ENCODE measurements at regions not wholly inside any gene's neighbourhood (a gene's known extent, or its start where the extent isn't known, plus 50 kb on each side); places are given as distances from the start of the nearest gene placed in this dataset.

DNA sequence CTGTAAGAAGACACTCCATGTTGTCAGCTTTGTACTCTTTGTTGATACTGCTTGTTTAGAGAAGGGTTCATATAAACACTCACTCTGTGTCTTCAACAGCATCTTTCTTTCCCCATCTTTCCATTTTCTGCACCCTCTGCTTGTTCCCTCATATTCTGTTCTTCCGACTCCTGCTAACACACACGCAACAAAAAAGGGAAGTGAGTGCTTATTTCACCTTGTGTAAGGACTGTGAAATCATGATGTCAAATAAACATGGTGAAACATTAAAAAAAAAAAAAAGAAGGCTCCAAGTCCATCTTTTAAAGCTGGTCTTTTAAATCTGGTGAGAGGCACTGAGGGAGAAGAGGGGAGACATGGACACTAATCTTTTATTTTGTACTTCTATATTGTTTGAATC is 145.4 kb downstream of the RPAP3 start:
- Histone ChIP-seq H3K4me1 (ENCODE audit: control insufficient read depth, insufficient read depth, low read length) (no peaks in the 10 kb centered on the region), H3K36me3 (ENCODE audit: control insufficient read depth, insufficient read depth, low read length) (no peaks in the 10 kb centered on the region), H3K27me3 (ENCODE audit: control insufficient read depth, insufficient read depth, low read length) (no peaks in the 10 kb centered on the region), H3K27ac (ENCODE audit: low read length) (no peak overlapping the region), H3K4me3 (ENCODE audit: low read length) (no peak overlapping the region), H3K9me3 (ENCODE audit: control insufficient read depth, insufficient read depth, low read length) (no peaks in the 10 kb centered on the region)
- WGBS (ENCODE audit: insufficient coverage, insufficient read length) = no CpG with 5 or more reads among the region's 2 CpGs
- no peak for DNase-seq (ENCODE audit: low read depth, low spot score)

DNA sequence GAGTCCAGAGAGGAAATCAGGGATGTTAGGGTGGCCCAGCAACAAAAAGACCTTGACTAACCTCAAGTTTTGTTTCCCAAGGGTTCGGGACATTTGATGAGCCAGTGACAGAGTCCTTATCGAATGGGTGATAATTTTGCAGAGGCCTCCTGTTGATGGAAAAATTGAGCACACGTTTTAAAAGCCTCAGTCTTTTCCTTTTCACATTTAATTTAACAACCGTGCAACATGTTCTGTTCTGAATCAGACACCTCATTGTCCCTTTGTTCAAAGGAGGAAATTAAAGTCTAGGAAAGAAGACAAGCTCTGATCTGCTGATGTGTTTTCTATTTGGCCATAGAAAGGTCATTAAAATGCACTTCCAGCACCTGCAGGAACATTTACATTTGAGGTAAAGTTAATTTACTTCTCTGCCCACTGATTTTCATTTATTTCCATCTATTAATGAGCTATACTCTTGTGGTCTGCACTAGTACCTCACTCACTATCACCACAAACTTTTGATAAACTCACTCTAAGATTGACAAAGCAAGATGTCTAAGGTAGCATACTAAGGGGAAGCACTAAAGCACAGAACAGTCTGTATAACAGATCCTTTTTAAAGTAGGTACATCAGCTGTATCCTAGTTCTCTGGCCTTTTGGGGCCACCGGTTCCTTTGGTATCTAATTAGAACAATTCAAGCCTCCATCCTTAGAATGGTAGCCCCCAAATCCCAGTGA is 147.0 kb downstream of the RPAP3 start:
- Histone ChIP-seq H3K27ac (ENCODE audit: low read length) (no peak overlapping the region), H3K4me3 (ENCODE audit: low read length) (no peak overlapping the region), H3K36me3 (ENCODE audit: control insufficient read depth, insufficient read depth, low read length) (no peaks in the 10 kb centered on the region), H3K4me1 (ENCODE audit: control insufficient read depth, insufficient read depth, low read length) (no peaks in the 10 kb centered on the region), H3K27me3 (ENCODE audit: control insufficient read depth, insufficient read depth, low read length) (no peaks in the 10 kb centered on the region), H3K9me3 (ENCODE audit: control insufficient read depth, insufficient read depth, low read length) (no peaks in the 10 kb centered on the region)
- DNase-seq (ENCODE audit: low read depth, low spot score) = no peak
- WGBS (ENCODE audit: insufficient coverage, insufficient read length) = no CpG with 5 or more reads among the region's 5 CpGs

DNA sequence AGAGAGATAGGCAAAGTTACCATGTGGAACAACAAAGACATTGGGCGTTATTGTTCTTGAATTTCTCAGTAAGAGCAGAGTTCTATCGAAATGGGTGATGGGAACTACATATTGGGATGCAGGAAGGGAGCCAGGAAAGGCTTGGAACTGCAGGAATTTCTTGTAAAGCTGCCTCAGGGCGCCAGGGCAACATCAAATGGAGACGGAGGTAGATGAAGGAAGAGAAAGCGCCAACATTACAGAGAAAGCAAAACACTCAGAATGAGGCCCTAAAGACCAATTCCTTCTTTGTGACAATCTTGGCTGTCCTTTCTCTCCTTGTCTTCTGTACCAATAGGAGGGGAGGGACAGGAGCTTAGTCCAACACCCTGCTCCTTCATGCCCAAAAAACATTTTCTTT is 148.4 kb downstream of the RPAP3 start:
- H3K9me3 ChIP-seq (ENCODE audit: control insufficient read depth, insufficient read depth, low read length) = no peaks in the 10 kb centered on the region; the same call in 1 of the 2 replicates
- H3K4me3 ChIP-seq (ENCODE audit: low read length) = no peak overlapping the region
- no peaks in the 10 kb centered on the region for H3K4me1 ChIP-seq (ENCODE audit: control insufficient read depth, insufficient read depth, low read length)
- DNase-seq (ENCODE audit: low read depth, low spot score) = no peak
- no peaks in the 10 kb centered on the region for H3K27me3 ChIP-seq (ENCODE audit: control insufficient read depth, insufficient read depth, low read length)
- H3K27ac ChIP-seq (ENCODE audit: low read length) = no peak overlapping the region
- no peaks in the 10 kb centered on the region for H3K36me3 ChIP-seq (ENCODE audit: control insufficient read depth, insufficient read depth, low read length)
- WGBS (ENCODE audit: insufficient coverage, insufficient read length) = no CpG with 5 or more reads among the region's 5 CpGs

DNA sequence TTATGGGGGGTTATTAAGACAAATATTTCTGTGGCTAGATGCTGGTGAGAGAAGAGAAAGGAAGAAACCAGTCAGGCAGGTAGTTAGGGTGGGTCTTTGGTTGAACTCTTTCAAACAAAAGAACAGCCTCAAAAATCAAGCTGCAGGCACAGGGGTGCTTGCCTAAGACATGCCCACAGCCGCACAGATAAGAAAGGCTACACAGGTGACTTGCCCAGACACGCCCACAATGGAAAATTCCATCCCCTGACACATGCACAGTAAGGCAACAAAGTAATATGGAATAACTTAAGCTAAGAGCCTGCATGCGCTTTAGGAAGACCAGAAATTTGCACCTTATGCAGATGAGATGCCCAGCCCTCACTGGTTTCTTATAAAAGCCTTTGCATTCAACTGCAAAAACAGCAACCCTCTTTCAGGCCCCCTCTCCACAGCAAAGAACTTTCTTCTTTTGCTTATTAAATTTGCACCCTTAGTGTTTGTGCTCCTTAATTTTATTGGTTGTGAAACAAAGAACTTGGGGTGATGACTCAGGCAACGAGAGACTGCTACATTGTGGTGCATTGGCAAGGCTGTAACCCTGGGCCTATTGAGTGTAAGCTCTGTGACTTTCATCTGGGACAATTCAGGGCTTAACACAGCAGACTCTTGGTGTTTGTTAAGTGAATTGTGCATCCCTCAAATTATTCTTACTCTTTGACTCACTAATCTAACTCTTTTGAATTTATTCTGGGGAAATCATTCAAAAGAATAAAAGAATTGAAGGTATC is 149.4 kb downstream of the RPAP3 start:
- Histone ChIP-seq H3K4me3 (ENCODE audit: low read length) (no peak overlapping the region), H3K4me1 (ENCODE audit: control insufficient read depth, insufficient read depth, low read length) (no peaks in the 10 kb centered on the region), H3K9me3 (ENCODE audit: control insufficient read depth, insufficient read depth, low read length) (no peaks in the 10 kb centered on the region; the same call in 1 of the 2 replicates), H3K27me3 (ENCODE audit: control insufficient read depth, insufficient read depth, low read length) (no peaks in the 10 kb centered on the region), H3K27ac (ENCODE audit: low read length) (no peak overlapping the region), H3K36me3 (ENCODE audit: control insufficient read depth, insufficient read depth, low read length) (no peaks in the 10 kb centered on the region)
- no peak for DNase-seq (ENCODE audit: low read depth, low spot score)
- no CpG with 5 or more reads among the region's 4 CpGs for WGBS (ENCODE audit: insufficient coverage, insufficient read length)

DNA sequence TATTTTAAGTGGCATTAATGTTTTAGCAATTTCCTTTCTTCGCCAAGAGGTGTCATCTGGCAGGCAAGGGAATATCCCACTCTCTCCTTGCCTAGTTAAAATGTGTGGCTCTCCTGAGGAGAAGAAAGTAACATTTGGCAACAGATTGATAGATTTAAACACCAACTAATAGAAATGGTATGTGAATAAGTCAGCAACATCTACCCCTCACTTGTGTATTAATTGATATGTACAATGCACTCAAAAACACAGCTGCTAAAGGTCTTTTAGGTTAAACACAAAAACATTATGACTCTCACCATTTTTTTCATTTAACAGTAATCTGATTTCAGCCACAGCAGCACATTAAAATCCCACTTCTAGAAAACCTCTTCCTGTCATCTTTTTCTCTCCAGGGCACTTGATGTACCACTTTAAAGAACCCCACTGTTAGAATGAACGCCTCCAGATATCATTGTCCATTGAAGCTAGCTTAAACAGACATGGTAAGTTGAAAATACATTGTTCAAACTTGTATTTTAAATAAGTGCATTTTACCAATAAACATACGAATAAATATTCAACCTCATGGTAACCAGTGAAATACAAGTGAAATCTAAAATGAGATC is 151.7 kb downstream of the RPAP3 start:
- Histone ChIP-seq H3K27me3 (ENCODE audit: control insufficient read depth, insufficient read depth, low read length) (no peaks in the 10 kb centered on the region), H3K4me3 (ENCODE audit: low read length) (no peak overlapping the region), H3K27ac (ENCODE audit: low read length) (no peak overlapping the region), H3K36me3 (ENCODE audit: control insufficient read depth, insufficient read depth, low read length) (no peaks in the 10 kb centered on the region), H3K4me1 (ENCODE audit: control insufficient read depth, insufficient read depth, low read length) (no peaks in the 10 kb centered on the region), H3K9me3 (ENCODE audit: control insufficient read depth, insufficient read depth, low read length) (no peaks in the 10 kb centered on the region; the same call in 1 of the 2 replicates)
- DNase-seq (ENCODE audit: low read depth, low spot score) = no peak
- no CpG with 5 or more reads among the region's 3 CpGs for WGBS (ENCODE audit: insufficient coverage, insufficient read length)

DNA sequence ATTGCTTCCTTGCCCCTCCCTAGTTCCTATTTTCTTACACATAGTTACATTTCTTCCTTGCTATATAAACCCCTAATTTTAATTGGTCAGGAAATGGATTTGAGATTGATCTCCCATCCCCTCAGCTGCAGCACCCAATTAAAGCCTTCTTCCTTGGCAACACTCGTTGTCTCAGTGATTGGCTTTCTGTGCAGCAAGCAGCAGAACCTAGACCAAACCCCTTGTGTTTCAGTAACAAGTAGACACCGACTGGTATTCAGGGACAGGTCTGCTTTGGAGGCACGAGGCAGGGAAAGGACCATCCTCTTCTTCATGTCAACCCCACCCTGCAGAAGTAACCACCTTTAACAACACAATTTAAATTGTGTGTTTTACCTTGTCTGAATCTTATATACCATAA is 152.6 kb downstream of the RPAP3 start:
- no peaks in the 10 kb centered on the region; the same call in 1 of the 2 replicates for H3K9me3 ChIP-seq (ENCODE audit: control insufficient read depth, insufficient read depth, low read length)
- no peak for DNase-seq (ENCODE audit: low read depth, low spot score)
- no CpG with 5 or more reads among the region's 3 CpGs for WGBS (ENCODE audit: insufficient coverage, insufficient read length)

DNA sequence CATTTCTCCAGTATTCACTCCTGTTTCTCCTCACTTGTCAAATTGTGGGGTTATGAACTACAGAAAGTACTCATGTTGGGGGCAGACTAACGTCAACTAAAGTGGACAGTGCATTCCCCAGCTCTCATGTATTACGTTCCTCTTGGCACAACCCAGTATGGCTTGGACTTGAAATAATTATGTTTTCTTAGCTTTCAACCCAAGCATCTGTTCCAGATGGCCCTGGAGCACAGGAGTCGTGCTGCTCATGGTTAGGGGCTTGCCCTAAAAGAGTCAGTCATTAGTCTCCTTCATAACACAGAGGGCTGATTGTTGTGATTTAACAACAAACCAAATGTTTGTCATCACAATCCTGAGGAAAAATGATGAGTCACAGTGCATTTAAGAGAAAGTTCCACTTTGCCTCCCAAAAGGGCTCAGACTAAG is 154.4 kb downstream of the RPAP3 start:
- no peak for DNase-seq (ENCODE audit: low read depth, low spot score)
- Histone ChIP-seq H3K9me3 (ENCODE audit: control insufficient read depth, insufficient read depth, low read length) (no peaks in the 10 kb centered on the region; the same call in 1 of the 2 replicates), H3K4me1 (ENCODE audit: control insufficient read depth, insufficient read depth, low read length) (no peaks in the 10 kb centered on the region), H3K36me3 (ENCODE audit: control insufficient read depth, insufficient read depth, low read length) (no peaks in the 10 kb centered on the region), H3K27ac (ENCODE audit: low read length) (no peak overlapping the region), H3K4me3 (ENCODE audit: low read length) (no peak overlapping the region), H3K27me3 (ENCODE audit: control insufficient read depth, insufficient read depth, low read length) (no peaks in the 10 kb centered on the region)
- WGBS (ENCODE audit: insufficient coverage, insufficient read length) = no CpG with 5 or more reads among the region's 3 CpGs

More for the DNA sequence above, 152.6 kb downstream of the RPAP3 start:
- Histone ChIP-seq H3K4me1 (ENCODE audit: control insufficient read depth, insufficient read depth, low read length) (no peaks in the 10 kb centered on the region), H3K27me3 (ENCODE audit: control insufficient read depth, insufficient read depth, low read length) (no peaks in the 10 kb centered on the region), H3K27ac (ENCODE audit: low read length) (no peak overlapping the region), H3K4me3 (ENCODE audit: low read length) (no peak overlapping the region), H3K36me3 (ENCODE audit: control insufficient read depth, insufficient read depth, low read length) (no peaks in the 10 kb centered on the region)

DNA sequence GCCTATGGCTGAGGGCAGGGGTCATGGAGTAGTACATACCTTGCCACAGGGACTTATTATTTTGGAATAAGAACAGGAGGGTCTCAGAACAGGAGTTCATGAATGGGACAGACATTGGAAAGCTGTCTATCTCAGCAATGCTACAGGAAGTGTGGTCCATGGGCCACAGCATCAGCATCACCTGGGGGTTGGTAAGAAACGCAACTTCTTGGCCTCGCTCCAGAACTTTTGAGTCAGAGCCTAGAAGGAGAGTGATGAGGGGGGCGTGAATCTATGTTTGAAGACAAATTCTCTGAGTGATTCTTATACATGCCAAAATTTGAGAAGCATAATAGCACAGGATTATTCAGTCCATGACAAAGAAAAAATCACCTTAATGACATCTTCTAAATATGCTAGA is 156.6 kb downstream of the RPAP3 start:
- no CpG with 5 or more reads among the region's 3 CpGs for WGBS (ENCODE audit: insufficient coverage, insufficient read length)
- H3K4me1 ChIP-seq (ENCODE audit: control insufficient read depth, insufficient read depth, low read length) = no peaks in the 10 kb centered on the region
- no peaks in the 10 kb centered on the region for H3K36me3 ChIP-seq (ENCODE audit: control insufficient read depth, insufficient read depth, low read length)
- H3K27me3 ChIP-seq (ENCODE audit: control insufficient read depth, insufficient read depth, low read length) = no peaks in the 10 kb centered on the region
- H3K9me3 ChIP-seq (ENCODE audit: control insufficient read depth, insufficient read depth, low read length) = no peaks in the 10 kb centered on the region; the same call in 1 of the 2 replicates
- H3K27ac ChIP-seq (ENCODE audit: low read length) = no peak overlapping the region
- H3K4me3 ChIP-seq (ENCODE audit: low read length) = no peak overlapping the region
- no peak for DNase-seq (ENCODE audit: low read depth, low spot score)

DNA sequence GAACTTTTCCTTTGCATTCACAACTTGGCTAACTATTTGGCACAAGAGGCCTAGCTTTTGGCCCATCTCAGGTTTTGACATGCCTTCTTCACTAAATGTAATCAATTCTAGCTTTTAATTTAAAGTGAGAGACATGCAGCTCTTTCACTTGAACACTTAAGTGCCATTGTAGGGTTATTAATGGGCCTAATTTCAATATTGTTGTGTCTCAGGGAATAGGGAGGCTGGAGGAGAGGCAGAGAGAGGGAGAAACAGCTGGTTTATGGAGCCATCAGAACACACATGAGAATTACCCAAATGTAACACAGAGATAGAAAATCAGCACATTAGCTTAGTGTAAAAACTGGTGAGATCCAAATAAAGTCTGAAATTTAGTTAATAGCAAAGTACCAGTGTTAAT is 157.4 kb downstream of the RPAP3 start:
- Histone ChIP-seq H3K9me3 (ENCODE audit: control insufficient read depth, insufficient read depth, low read length) (no peaks in the 10 kb centered on the region; the same call in 1 of the 2 replicates), H3K27me3 (ENCODE audit: control insufficient read depth, insufficient read depth, low read length) (no peaks in the 10 kb centered on the region), H3K36me3 (ENCODE audit: control insufficient read depth, insufficient read depth, low read length) (no peaks in the 10 kb centered on the region), H3K4me1 (ENCODE audit: control insufficient read depth, insufficient read depth, low read length) (no peaks in the 10 kb centered on the region), H3K4me3 (ENCODE audit: low read length) (no peak overlapping the region), H3K27ac (ENCODE audit: low read length) (no peak overlapping the region)
- no peak for DNase-seq (ENCODE audit: low read depth, low spot score)

DNA sequence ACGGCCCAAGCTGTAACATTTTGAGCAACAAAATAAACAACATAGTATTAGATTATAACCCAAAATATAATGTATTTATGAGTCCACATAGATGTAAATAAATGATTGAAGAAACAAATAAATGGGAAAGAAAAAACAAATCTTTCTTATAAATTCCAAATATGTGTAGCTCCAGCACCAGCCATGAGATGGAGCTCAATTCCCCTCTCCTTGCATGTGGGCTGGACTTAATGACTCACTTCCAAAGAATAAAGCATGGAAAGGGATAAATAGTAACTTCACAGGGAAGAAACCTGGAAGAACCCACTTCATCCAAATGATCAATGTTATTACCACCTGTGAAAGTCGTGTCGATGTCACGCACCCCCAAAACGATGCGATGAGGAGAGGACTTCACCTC is 158.8 kb downstream of the RPAP3 start:
- H3K36me3 ChIP-seq (ENCODE audit: control insufficient read depth, insufficient read depth, low read length) = no peaks in the 10 kb centered on the region
- H3K4me1 ChIP-seq (ENCODE audit: control insufficient read depth, insufficient read depth, low read length) = no peaks in the 10 kb centered on the region; the same call in 1 of the 2 replicates

More for the DNA sequence above, 158.8 kb downstream of the RPAP3 start:
- Histone ChIP-seq H3K9me3 (ENCODE audit: control insufficient read depth, insufficient read depth, low read length) (no peaks in the 10 kb centered on the region), H3K27ac (ENCODE audit: low read length) (no peak overlapping the region), H3K27me3 (ENCODE audit: control insufficient read depth, insufficient read depth, low read length) (no peaks in the 10 kb centered on the region), H3K4me3 (ENCODE audit: low read length) (no peak overlapping the region)
- DNase-seq (ENCODE audit: low read depth, low spot score) = no peak
- no CpG with 5 or more reads among the region's 6 CpGs for WGBS (ENCODE audit: insufficient coverage, insufficient read length)

Data from iPS DF 6.9 (cell line).